Adrenal gland (tissue), 9 donors: ENCODE measurements at regions not wholly inside any gene's neighbourhood (a gene's known extent, or its start where the extent isn't known, plus 50 kb on each side); places are given as distances from the start of the nearest gene placed in this dataset.

Experiments
- DNase-seq, 7 donors: peaks; one replicate each; pipeline ENCODE4 v3.0.0-alpha.2; 2019 to 2020
- H3K27ac ChIP-seq, 5 donors: fragments of 200-600 bp; sonication (generic) in 4 of 5; 1 replicate in 3 of 5; 2 replicates in 2 of 5; pipeline versions ENCODE4 v1.5.1 to v1.8.0; 2016 to 2020; ENCODE audit warnings: mild to moderate bottlenecking in 1 of 5
- H3K27me3 ChIP-seq: fragments of 200-600 bp; 2 replicates; pipeline ENCODE4 v1.8.0; 2021
- H3K36me3 ChIP-seq, 2 donors: fragments of 200-600 bp; replicated peaks in 1 of 2; 1 replicate in 1 of 2; 2 replicates in 1 of 2; pipeline versions ENCODE4 v1.5.1 to v1.8.0; 2018 to 2022
- H3K4me1 ChIP-seq, 2 donors: fragments of 200-600 bp; replicated peaks in 1 of 2; 1 replicate in 1 of 2; 2 replicates in 1 of 2; pipeline versions ENCODE4 v1.5.1 to v1.8.0; 2018 to 2021
- H3K4me3 ChIP-seq, 4 donors: fragments of 200-600 bp; sonication (generic) in 3 of 4; one replicate each; pipeline ENCODE4 v1.5.1; 2016 to 2018
- H3K9me3 ChIP-seq, 3 donors: fragments of 200-600 bp; sonication (generic) in 1 of 3; replicated peaks in 1 of 3; 1 replicate in 2 of 3; 2 replicates in 1 of 3; pipeline versions ENCODE4 v1.5.1 to v1.8.0; 2016 to 2021
- CTCF ChIP-seq, 6 experiments: fragments of 450-650 bp in 4 of 6; fragments of 200-600 bp in 2 of 6; sonication (generic) in 1 of 6; IDR thresholded peaks; 1 replicate in 5 of 6; 2 replicates in 1 of 6; pipeline versions ENCODE4 v1.5.1 to v1.8.0; 2016 to 2021; ENCODE audit warnings: antibody characterized with exemption in 6 of 6, mild to moderate bottlenecking in 2 of 6, moderate library complexity in 1 of 6
- POLR2A ChIP-seq, 2 donors: fragments of 450-650 bp; IDR thresholded peaks; one replicate each; pipeline ENCODE4 v1.6.1; 2017; ENCODE audit warnings: antibody characterized with exemption in 2 of 2, mild to moderate bottlenecking in 2 of 2, moderate library complexity in 1 of 2
- WGBS, 4 donors: extraction: QIAGEN DNeasy Blood & Tissue Kit in 2 of 4; methylation state at CpG; one replicate each; pipeline versions ENCODE4 v1.1.5 to v1.1.7; 2013 to 2017; 5-methylcytosine and 5-hydroxymethylcytosine counted together
- intact Hi-C, 2 donors: fragments of 100-400 bp; cut with DNase I; formaldehyde crosslinking; loops; one replicate each; pipeline versions ENCODE4 v1.14.1 to v1.15.0; 2022 to 2023
- donor health status: healthy with polysubstance abuse.
- donor health status: Bipolar disorder and iron deficiency.
- donor health status: DM: yes; HTN: yes; CAD: no.
- donor health status: DM: no; HTN: no; CAD: no.
- donor health status: DM: no; HTN: no; CAD: no.

- Histone ChIP-seq H3K4me1 (no peaks in the 10 kb centered on the region), H3K36me3 (no peaks in the 10 kb centered on the region), H3K9me3 (no peaks in the 10 kb centered on the region), H3K4me3 (no peak overlapping the region), H3K27me3 (no peaks in the 10 kb centered on the region), H3K27ac (no peak overlapping the region)
- no peak for DNase-seq
- intact Hi-C loops, result no loop called here
- TF ChIP-seq POLR2A (IDR thresholded peaks at IDR 0.05), result no peak
- TF ChIP-seq CTCF (IDR thresholded peaks at IDR 0.05), result no peak
- WGBS, 4 donors, result 81 to 93% (median 88%) methylated on average over 3 of the region's 3 CpGs
Observed at GRCh38 chr11:87903345-87903744, 271.9 kb downstream of the RAB38 start.

GRCh38 chr11:87901341-87901740 is 273.9 kb downstream of the RAB38 start:
- WGBS, 4 donors, result 41 to 46% (median 43%) methylated on average over 3 of the region's 3 CpGs

GRCh38 chr11:87897921-87898320 is 277.3 kb downstream of the RAB38 start:
- no peak overlapping the region for H3K27ac ChIP-seq
- no peak for DNase-seq
- no peaks in the 10 kb centered on the region for H3K36me3 ChIP-seq
- no peak overlapping the region for H3K4me3 ChIP-seq
- TF ChIP-seq CTCF (IDR thresholded peaks at IDR 0.05) (no peak), POLR2A (IDR thresholded peaks at IDR 0.05) (no peak)
- WGBS, 4 donors, result 84 to 95% (median 90%) methylated on average over 1 of the region's 1 CpG
- H3K27me3 ChIP-seq, result no peaks in the 10 kb centered on the region
- H3K4me1 ChIP-seq, result no peaks in the 10 kb centered on the region
- intact Hi-C loops, result no loop called here
- H3K9me3 ChIP-seq, result no peaks in the 10 kb centered on the region

More at GRCh38 chr11:87901341-87901740, 273.9 kb downstream of the RAB38 start:
- H3K36me3 ChIP-seq, result no peaks in the 10 kb centered on the region
- H3K9me3 ChIP-seq, result no peaks in the 10 kb centered on the region
- no peak for TF ChIP-seq POLR2A (IDR thresholded peaks at IDR 0.05)
- TF ChIP-seq CTCF (IDR thresholded peaks at IDR 0.05), result no peak
- no peak overlapping the region for H3K4me3 ChIP-seq
- H3K27ac ChIP-seq, result no peak overlapping the region
- intact Hi-C loops, result no loop called here
- H3K4me1 ChIP-seq, result no peaks in the 10 kb centered on the region
- H3K27me3 ChIP-seq, result no peaks in the 10 kb centered on the region
- DNase-seq, result no peak

- no peaks in the 10 kb centered on the region for H3K9me3 ChIP-seq
- H3K4me1 ChIP-seq, result no peaks in the 10 kb centered on the region
- TF ChIP-seq CTCF (IDR thresholded peaks at IDR 0.05) (no peak), POLR2A (IDR thresholded peaks at IDR 0.05) (no peak)
- no peaks in the 10 kb centered on the region for H3K36me3 ChIP-seq
- no peak overlapping the region for H3K27ac ChIP-seq
- H3K4me3 ChIP-seq, result no peak overlapping the region
- no peak for DNase-seq
- H3K27me3 ChIP-seq, result no peaks in the 10 kb centered on the region
- intact Hi-C loops, result no loop called here
Observed at GRCh38 chr11:87897071-87897470, 278.2 kb downstream of the RAB38 start.
